HFF-Myc (cell line): ENCODE measurements at regions not wholly inside any gene's neighbourhood (a gene's known extent, or its start where the extent isn't known, plus 50 kb on each side); places are given as distances from the start of the nearest gene placed in this dataset.

Source experiments
- DNase-seq: peaks from one replicate; pipeline ENCODE4 v3.0.0-alpha.2; 2011; ENCODE audit warnings: low read depth; ENCODE audit errors: extremely low read depth
- H3K4me3 ChIP-seq: replicated peaks from 2 replicates; pipeline ENCODE4 v1.5.1; 2011; ENCODE audit warnings: low read depth, mild to moderate bottlenecking, control low read depth, low read length
- CTCF ChIP-seq: IDR thresholded peaks from 2 replicates; pipeline ENCODE4 v1.5.1; 2012; ENCODE audit warnings: mild to moderate bottlenecking, low read depth, low read length, control low read depth; ENCODE audit errors: missing control alignments

DNA sequence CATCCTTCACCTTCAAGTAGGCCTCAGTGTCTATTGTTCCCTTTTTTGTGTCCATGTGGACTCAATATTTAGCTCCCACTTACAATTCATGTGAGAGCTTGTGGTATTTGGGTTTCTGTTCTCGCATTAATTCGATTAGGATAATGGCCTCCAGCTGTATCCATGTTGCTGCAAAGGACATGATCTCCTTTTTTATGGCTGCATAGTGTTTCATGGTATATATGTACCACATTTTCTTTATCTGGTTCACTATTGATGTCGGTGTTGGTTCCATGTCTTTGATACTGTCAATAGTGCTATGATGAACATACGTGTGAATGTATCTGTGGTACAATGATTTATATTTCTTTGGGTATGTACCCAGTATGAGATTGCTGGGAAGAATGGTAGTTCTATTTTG lies 113.7 kb downstream of the FGF18 start:
- TF ChIP-seq CTCF, result no peak
- no peak for DNase-seq
- H3K4me3 ChIP-seq, result no peak overlapping the region

- DNase-seq, result no peak
- H3K4me3 ChIP-seq, result no peak overlapping the region
- TF ChIP-seq CTCF, result no peak
Observed at GRCh38 chr5:171534043-171534895, 114.8 kb downstream of the FGF18 start.

GRCh38 chr5:171535162-171535561 lies 115.7 kb downstream of the FGF18 start:
- H3K4me3 ChIP-seq, result no peak overlapping the region
- TF ChIP-seq CTCF, result no peak
- no peak for DNase-seq

DNA sequence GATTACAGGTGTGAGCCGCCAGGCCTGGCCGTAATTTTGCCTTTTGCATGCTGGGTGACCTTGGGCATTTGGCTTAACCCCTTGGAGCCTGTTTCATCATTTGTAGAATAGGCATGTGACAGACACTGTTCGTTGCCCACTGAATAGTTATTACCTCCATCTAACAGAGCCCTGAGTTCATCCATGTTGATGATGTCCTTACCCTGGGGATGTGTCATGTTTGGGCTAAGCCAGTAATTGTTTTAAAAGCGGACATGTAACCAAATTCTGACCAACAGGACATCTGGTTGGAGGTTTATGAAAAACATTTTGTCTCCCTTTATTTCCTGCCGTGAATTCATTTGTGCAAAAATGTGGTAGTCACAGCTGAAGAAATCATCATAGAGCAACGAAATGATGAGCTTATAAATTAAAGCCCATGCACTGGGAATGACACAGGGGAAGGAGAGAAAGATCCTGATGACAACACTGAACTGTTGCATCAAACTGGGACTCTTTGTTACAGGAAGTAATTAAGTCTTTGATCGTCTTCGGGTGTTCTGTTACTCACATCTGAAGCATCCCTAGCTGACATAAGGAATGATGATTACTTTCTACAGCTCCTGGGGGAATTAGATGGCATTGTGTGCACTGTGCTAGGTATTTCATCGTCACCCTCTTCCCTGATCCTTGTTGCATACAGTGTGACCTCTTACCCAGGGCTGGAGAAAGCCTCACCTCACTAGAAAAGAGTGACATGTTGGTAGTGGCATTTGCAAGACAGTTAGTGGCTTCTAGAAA lies 117.8 kb downstream of the FGF18 start:
- TF ChIP-seq CTCF, result no peak
- H3K4me3 ChIP-seq, result no peak overlapping the region
- no peak for DNase-seq

GRCh38 chr5:171537923-171538537 lies 118.6 kb downstream of the FGF18 start:
- DNase-seq, result no peak
- no peak overlapping the region for H3K4me3 ChIP-seq
- no peak for TF ChIP-seq CTCF

- TF ChIP-seq CTCF, result no peak
- H3K4me3 ChIP-seq, result no peak overlapping the region
- DNase-seq, result no peak
Observed at GRCh38 chr5:171538681-171539080, 119.2 kb downstream of the FGF18 start.
